ENCODE measurements at regions not wholly inside any gene's neighbourhood (a gene's known extent, or its start where the extent isn't known, plus 50 kb on each side); places are given as distances from the start of the nearest gene placed in this dataset.

- intact Hi-C loops (cut with DNase I; ENCODE audit: low total_unique reads), result no loop called here
- 57 to 73% (median 72%) methylated on average over 17 to 18 of the region's 18 CpGs for WGBS, 5 donors
- H3K9me3 ChIP-seq, result peaks cover 0 to 5% (median 0%) of the 10 kb centered on the region in 4 donors
- TF ChIP-seq POLR2AphosphoS5 (IDR thresholded peaks at IDR 0.05), result no peak
- TF ChIP-seq CTCF (IDR thresholded peaks at IDR 0.05), result no peak
- TF ChIP-seq EP300 (IDR thresholded peaks at IDR 0.05), result no peak
- no peak for TF ChIP-seq POLR2A (IDR thresholded peaks at IDR 0.05)
- H3K36me3 ChIP-seq, result no peaks in the 10 kb centered on the region
- H3K4me3 ChIP-seq, result no peak overlapping the region
- no peak overlapping the region for H3K27ac ChIP-seq
- peaks cover 0 to 60% (median 0%) of the 10 kb centered on the region in 3 donors for H3K27me3 ChIP-seq
- no peak for DNase-seq
- H3K4me1 ChIP-seq, result no peaks in the 10 kb centered on the region
Measured at GRCh38 chr22:48885271-48885918, 942.3 kb downstream of the BRD1 start.

GRCh38 chr22:48884786-48885185, 942.9 kb downstream of the BRD1 start:
- WGBS, 5 donors, result 77 to 90% (median 84%) methylated on average over 14 to 16 of the region's 16 CpGs
- intact Hi-C loops (cut with DNase I; ENCODE audit: low total_unique reads), result no loop called here

GRCh38 chr22:48884324-48884723, 943.3 kb downstream of the BRD1 start:
- 73 to 81% (median 79%) methylated on average over 12 of the region's 12 CpGs for WGBS, 5 donors
- no peak overlapping the region for H3K27ac ChIP-seq
- H3K4me3 ChIP-seq, result no peak overlapping the region
- H3K4me1 ChIP-seq, result no peaks in the 10 kb centered on the region
- H3K9me3 ChIP-seq, result peaks cover 0 to 5% (median 0%) of the 10 kb centered on the region in 4 donors
- DNase-seq, result no peak
- intact Hi-C loops (cut with DNase I; ENCODE audit: low total_unique reads), result no loop called here
- peaks cover 0 to 52% (median 0%) of the 10 kb centered on the region in 3 donors for H3K27me3 ChIP-seq
- TF ChIP-seq CTCF (IDR thresholded peaks at IDR 0.05) (no peak), EP300 (IDR thresholded peaks at IDR 0.05) (no peak), POLR2A (IDR thresholded peaks at IDR 0.05) (no peak), POLR2AphosphoS5 (IDR thresholded peaks at IDR 0.05) (no peak)
- H3K36me3 ChIP-seq, result no peaks in the 10 kb centered on the region

More at GRCh38 chr22:48884786-48885185, 942.9 kb downstream of the BRD1 start:
- Histone ChIP-seq H3K4me1 (no peaks in the 10 kb centered on the region), H3K36me3 (no peaks in the 10 kb centered on the region), H3K9me3 (peaks cover 0 to 5% (median 0%) of the 10 kb centered on the region in 4 donors), H3K27me3 (peaks cover 0 to 54% (median 0%) of the 10 kb centered on the region in 3 donors), H3K4me3 (no peak overlapping the region), H3K27ac (no peak overlapping the region)
- TF ChIP-seq EP300 (IDR thresholded peaks at IDR 0.05), result no peak
- TF ChIP-seq CTCF (IDR thresholded peaks at IDR 0.05), result no peak
- no peak for TF ChIP-seq POLR2AphosphoS5 (IDR thresholded peaks at IDR 0.05)
- TF ChIP-seq POLR2A (IDR thresholded peaks at IDR 0.05), result no peak
- no peak for DNase-seq

- H3K27ac ChIP-seq, result no peak overlapping the region
- WGBS, 5 donors, result 79 to 83% (median 81%) methylated on average over 17 to 20 of the region's 20 CpGs
- peaks cover 0 to 5% (median 0%) of the 10 kb centered on the region in 4 donors for H3K9me3 ChIP-seq
- peaks cover 0 to 45% (median 0%) of the 10 kb centered on the region in 3 donors for H3K27me3 ChIP-seq
- H3K36me3 ChIP-seq, result no peaks in the 10 kb centered on the region
- no peak for DNase-seq
- no peak overlapping the region for H3K4me3 ChIP-seq
- TF ChIP-seq CTCF (IDR thresholded peaks at IDR 0.05), result no peak
- TF ChIP-seq POLR2AphosphoS5 (IDR thresholded peaks at IDR 0.05), result no peak
- no peak for TF ChIP-seq EP300 (IDR thresholded peaks at IDR 0.05)
- no peak for TF ChIP-seq POLR2A (IDR thresholded peaks at IDR 0.05)
- intact Hi-C loops (cut with DNase I; ENCODE audit: low total_unique reads), result no loop called here
- H3K4me1 ChIP-seq, result no peaks in the 10 kb centered on the region
Measured at GRCh38 chr22:48883211-48883960, 944.3 kb downstream of the BRD1 start.
